Caki2 (cell line): ENCODE measurements at regions not wholly inside any gene's neighbourhood (a gene's known extent, or its start where the extent isn't known, plus 50 kb on each side); places are given as distances from the start of the nearest gene placed in this dataset.

Experiments used
- DNase-seq: peaks from one replicate; pipeline ENCODE4 v3.0.0-alpha.2; 2015; ENCODE audit warnings: low read depth
- in situ Hi-C: cut with HindIII; loops from 2 replicates; pipeline ENCODE4 v1.10.0; 2016; ENCODE audit warnings: low sequenced_read_pairs, low pct_unique_long_range_greater_than_20kb, mixed read lengths

DNA sequence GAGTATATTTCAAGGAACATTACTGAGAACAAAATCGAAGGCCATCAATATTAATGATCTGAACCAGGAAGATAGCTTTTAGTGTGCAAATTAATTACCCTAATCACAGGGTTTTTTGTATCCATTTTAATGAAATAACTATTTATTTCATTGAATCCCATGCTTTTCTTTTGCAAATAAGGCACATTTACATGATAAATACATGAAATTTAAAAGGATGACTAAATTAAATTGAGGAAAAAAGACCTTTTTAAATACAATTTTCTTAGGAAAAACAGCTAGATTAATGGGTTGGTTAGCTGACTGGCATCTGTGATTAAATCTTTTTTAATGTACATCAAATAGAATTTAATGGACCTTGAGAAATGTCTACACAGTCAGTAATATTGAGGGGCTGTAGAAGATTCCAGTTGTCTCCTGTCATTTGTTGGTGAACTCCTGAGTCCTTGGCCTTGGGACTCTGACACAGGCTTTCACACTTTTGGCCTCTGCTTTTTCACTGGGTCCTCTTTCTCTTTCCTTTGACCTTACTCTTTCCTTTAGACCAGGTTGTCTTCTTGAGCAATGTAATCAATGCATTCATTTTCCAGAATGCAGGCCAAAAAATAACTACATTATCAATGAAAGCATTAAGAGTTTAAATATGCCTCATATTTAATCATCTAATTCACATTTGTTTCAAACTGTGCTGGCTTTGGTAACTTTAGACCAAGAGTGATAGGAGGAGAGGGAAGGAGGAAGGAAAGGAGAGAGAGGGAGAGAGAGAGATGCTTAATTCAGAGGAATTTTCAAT is 511.5 kb downstream of the ZNF608 start:
- in situ Hi-C loops: no loop called here
- DNase-seq: no peak

DNA sequence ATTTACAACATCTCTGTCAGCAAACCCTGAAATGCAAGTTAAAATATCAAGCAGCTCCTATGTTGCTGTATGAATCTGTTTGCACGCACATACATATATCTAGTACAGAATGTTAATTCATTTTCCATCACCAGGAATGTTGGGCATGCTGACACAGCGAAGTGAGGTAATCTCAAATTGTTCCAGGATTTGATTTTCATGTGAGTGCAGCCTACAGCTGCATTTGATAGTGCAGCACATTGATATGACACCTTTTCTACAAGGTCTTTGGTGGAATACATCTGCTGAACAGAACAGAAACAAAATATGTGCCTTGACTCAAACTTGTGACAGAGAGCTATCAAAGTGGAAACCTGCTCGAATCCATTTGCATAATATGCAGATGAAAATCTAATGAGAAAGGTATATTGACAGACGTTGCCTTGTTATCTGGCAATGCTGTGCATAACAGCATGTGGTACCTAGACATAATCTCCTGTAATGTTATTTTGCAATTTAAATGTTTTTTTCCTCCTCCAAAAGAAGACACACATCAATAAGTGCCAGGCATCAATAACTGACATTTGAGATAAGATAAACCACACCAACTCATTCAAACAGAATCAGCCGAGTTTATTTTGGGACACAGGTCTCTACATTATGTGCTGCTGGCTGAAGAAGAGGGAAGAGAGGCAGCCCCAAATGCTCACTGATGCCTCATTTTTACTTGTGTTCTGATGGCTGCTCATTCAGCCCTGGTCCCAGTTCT is 512.2 kb downstream of the ZNF608 start:
- DNase-seq: no peak
- in situ Hi-C loops: no loop called here

DNA sequence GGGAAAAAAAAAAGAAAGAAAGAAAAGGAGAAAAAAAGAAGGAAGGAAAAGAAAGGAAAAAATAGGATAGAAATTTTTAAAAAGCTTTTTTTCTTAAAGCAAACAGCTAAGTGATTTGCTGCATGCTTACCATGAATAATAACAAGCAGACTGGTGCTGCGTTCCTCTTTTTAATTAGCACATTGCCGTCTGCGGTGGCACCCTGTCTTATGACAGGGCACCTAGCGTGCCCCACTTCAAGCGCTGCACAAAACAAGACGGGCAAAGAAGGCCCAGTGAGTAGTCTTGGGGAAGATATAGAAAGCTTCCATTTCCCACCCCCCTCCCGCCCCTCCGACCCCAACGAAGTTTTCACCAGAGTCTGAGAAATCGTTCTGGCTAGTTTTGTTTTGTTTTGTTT is 513.9 kb downstream of the ZNF608 start:
- DNase-seq: no peak
- in situ Hi-C loops: no loop called here

DNA sequence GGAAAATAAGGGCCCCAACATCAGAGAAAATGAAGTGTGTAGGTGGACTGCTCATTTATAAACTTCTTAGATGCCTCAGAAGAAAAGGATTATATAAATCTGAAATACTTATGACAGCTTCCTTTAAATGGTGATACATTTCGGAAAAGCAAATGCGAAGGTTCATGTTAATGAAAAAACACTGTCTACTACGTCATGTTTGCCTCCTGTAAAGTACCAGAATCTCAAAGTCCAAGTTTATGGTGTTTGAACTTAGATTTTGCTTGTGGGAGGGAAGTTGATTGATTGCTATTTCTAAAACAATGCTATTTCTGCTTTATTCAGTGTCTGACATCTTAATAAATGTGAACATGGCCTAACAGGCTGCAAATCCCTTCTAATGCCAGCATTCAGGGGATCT is 514.6 kb downstream of the ZNF608 start:
- DNase-seq: no peak
- in situ Hi-C loops: no loop called here

DNA sequence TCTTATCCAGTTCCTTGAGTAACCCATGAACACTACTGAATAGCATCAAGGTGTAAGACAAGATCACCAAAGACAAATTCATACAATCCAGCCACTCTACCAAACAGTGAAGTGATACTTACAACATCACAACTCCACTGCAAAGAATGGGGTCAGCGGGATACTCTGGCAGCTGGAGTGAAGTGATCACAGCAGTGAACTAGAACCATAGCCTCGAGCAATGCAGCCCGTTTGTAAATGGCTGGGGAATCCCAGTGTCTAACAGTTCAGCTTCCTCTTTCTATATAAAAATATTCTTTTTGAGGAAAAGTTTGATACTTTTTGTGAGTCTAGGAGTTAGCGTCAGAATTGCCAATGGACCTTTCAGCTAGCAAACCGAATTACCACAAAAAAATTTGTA is 515.2 kb downstream of the ZNF608 start:
- DNase-seq: no peak
- in situ Hi-C loops: no loop called here

DNA sequence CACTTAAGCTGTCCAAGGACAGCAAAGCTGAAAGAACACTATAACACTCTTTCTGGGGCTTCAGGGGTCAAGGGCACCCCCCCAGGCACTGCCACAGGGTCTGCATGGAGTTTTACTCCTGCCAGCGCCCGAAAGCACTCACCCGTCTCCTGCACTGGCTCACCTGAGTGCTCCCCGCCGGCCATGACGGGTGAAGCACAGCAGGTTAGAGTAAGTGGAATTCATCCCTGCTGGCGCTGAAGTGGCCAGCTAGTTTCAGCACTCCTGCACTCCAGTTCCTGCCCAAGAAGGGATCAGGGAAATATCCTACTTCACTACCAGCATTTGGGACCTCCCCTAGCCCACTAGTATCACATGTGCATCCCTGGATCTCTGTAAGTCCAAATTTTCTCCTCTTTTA is 516.0 kb downstream of the ZNF608 start:
- in situ Hi-C loops: no loop called here

DNA sequence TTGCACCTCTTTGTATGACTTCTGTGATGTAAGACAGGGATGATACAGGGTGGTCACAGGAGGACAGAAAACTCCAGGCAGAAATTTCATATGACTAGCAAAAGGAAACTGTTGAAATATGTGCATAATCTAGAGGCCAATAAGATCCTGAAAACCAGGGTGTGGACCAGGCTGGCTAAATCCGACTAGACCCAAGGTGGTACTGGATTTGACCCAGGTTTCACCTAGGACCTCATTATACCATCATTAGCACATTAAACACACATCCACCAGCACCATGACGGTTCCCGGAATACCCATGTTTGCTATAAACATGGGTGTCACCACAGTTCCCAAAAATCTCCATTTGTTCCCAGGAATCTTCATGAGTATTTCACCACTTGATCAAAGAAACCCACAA is 517.1 kb downstream of the ZNF608 start:
- in situ Hi-C loops: no loop called here

More for the DNA sequence above, 516.0 kb downstream of the ZNF608 start:
- DNase-seq: no peak

DNA sequence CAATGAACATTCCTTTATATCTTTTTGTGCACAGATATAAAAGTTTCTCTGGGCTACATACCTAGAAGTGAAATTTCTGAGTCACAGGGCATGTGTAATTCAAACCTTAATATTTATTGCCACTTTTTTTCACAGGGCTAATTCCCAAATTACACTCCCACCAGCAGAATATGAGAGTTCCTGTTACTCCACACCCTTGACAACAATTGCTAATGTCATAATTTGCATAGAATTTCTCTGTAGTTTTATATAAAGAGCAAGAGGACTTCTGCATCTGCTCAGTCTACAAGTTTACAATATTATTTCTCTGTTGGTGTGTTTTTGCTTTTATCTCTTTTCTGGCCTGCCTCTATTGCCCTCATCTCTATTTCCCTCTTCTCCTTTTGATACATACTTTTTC is 518.5 kb downstream of the ZNF608 start:
- no peak for DNase-seq
- in situ Hi-C loops: no loop called here

More for the DNA sequence above, 517.1 kb downstream of the ZNF608 start:
- no peak for DNase-seq

DNA sequence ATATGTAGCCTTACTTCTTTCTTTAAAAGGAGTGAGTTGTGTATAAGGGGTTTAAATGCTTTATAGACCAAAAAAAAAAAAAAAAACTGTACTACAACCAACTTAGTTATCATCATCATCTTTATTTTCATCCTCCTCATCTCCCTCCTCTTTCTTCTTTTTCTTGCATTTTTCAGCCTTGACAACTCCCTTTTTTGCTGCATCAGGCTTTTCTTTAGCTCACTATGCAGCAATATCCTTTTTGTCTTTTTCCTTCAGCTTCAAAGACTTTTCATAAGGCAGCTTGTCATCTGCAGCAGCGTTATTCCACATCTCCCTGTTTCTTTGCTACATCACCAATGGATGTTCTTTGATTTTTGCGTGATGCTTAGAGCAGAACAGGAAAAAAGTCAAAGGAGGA is 526.0 kb downstream of the ZNF608 start:
- no peak for DNase-seq
- in situ Hi-C loops: no loop called here

DNA sequence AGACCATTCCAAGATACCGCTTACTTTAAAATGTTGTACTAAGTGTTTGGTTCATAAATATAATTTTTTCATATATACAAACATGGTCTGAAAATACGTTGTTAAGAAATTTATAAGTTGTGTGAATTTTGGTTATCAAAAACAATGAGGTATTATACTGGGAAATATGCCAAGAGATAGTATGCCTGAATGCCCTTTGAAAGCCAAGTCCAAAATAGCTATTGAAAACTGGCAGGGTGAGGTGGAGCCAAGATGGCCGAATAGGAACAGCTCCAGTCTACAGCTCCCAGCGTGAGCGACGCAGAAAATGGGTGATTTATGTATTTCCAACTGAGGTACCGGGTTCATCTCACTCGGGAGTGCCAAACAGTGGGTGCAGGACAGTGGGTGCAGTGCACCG is 533.5 kb downstream of the ZNF608 start:
- DNase-seq: no peak
- in situ Hi-C loops: no loop called here

DNA sequence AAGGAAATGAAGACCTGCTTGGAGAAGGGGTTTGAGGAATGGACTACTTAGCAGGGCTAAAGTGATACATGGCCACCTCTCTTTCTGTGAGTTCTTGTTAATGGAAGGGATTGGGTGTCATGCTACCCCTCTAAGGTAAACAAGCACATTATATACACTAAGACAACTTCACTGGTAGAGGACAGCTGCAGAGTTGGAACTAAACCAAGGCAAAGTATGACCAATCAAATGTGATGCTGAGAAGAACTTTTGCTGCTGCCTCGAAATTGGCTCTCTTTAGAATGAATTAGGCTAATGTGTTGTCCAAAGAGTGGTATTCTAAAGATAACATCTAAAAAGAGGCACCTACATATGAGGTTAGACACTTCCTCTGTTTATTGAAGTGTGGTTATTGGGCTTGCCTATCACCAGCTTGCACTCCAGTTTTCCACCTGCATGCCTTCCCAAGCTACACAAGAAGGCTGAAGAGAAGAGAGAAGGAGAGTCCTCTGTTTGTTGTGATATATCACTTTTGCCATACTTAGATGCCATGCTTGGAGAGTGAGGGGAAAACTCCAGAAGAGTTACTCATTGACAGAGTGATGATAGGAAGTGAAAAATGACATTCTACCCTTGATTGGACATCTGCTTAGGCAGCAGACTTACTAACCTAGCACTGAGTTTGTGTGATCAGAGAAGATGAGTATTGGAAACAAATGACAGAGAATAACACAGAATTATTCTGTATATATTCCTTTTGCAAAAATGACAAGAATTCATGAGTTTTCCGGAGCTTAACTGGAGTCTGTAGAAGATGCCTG is 536.1 kb downstream of the ZNF608 start:
- no peak for DNase-seq
- in situ Hi-C loops: no loop called here

DNA sequence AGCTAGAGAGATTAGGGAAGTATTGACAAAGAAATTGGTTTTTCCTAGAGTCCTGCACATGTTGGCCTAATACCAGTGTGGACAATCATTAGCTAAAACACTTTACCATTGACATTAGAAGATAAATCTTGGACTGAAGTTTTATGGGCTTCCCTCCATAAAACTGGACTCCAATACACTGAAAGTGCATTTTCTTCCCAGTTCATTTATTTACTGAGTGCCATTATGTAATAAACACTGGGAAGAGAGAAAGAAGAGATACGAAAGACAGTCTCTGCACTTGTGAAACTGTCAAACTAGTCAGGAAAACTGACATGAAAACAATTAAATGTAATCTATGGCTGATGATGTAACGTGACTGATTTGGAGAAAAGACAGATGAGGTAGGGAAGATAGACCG is 539.3 kb downstream of the ZNF608 start:
- in situ Hi-C loops: no loop called here
- no peak for DNase-seq

DNA sequence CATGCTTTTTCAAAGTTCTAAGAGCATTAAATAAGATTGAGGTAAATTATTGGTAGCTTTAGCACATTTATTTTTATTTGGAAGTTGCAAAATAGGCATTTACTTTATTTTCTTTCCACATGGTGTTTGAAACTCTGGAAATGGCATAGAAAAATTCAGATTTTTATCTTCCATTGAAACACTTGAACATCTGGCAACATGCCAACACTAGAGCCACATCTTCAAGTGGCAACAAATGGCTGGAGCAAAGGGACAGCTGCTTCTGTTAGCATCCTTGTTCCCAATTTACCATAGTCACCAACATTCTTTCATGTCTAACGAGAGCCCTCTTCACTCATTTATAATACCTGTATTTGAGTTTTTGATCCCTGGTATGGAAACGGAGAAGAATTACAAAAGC is 539.9 kb downstream of the ZNF608 start:
- in situ Hi-C loops: no loop called here
- DNase-seq: no peak

DNA sequence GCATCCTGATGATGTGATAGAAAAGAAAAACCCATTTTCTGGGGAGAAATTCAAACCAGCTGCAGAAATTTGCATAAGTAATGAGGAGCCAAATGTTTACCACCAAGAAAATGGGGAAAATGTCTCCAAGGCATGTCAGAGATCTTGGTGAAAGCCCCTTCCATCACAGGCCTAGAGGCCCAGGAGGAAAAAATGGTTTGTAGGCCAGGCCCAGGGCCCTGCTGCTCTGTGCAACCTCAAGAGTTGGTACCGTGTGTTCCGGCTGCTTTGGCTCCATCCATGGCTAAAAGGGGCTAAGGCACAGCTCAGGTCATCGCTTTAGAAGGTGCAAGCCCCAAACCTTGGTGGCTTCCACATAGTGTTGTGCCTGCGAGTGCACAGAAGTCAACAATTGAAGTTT is 543.1 kb downstream of the ZNF608 start:
- peak; percentile 3 for DNase-seq
- in situ Hi-C loops: no loop called here

DNA sequence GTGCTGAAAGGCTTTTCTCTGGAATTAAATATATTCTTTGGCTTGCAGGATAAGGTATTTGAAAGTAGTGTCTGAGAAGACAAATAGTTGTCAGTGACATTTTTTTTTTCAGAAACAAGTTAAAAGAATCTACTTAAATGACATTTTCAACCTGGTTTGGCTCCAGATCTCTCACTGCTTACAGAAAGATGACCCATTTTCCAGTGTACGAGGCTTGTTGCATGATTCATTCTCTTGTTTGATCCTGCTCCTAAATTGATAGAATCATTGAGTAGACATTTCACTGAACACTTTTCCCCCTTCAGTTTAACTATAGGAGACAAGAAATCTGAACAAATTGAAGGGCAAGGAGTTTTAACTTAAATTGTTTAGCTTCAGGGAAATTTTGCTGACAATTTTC is 546.1 kb downstream of the ZNF608 start:
- in situ Hi-C loops: no loop called here
- no peak for DNase-seq

DNA sequence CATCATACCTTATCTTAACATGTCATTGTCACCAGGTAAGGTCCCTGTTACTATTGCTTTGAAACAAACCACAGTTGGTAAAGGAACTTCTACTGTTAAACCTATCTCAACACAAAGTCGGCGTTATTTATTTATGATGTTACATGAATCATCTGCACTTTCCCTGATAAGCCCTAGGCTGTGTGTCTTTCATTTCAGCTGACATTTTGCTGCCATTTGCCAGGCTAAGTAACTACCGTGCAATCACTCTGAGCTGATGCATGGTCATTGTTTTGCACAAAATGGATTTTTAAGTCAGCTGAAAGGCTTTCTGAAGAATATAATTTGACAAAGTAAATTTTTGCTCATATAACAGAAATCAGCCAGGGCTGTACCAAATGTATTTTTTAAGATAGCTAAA is 546.5 kb downstream of the ZNF608 start:
- DNase-seq: no peak
- in situ Hi-C loops: no loop called here

DNA sequence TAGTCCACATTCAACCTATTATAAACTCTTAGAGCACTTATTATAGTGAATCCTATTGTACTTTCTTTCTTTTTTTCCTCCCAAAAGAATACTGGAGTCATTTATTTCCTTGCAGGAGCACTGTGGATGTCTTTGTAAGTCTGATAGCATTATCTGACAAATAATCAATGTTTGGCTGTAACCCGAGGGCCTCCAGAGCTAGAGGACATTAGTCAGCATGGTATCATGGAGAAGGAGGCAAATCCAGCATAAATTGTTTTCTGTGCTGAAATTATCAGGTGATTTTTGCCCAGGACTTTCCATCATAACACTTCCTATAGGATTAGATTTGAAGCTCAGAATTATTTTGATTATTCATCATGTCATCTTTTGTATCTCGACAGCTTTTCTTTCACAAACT is 551.0 kb downstream of the ZNF608 start:
- in situ Hi-C loops: no loop called here
- no peak for DNase-seq

DNA sequence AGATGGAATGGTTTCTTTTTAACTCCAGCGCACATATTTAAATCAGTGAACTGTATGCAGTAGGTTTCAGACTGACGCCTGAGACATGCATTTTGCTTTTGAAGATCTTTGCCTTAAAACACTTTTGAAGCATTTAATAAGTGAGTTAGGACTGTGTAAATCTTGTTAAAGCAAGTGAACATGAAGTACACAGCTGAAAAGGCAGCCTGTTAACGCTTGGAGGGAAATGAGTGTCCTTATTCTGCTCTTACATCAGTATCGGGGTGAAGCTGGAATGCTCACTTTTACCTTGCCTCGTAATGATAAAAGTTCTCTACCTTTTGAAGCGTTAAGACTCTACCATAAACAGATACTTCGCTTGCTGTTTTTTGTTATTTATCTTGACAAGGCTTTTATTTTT is 552.2 kb downstream of the ZNF608 start:
- in situ Hi-C loops: no loop called here
- no peak for DNase-seq

DNA sequence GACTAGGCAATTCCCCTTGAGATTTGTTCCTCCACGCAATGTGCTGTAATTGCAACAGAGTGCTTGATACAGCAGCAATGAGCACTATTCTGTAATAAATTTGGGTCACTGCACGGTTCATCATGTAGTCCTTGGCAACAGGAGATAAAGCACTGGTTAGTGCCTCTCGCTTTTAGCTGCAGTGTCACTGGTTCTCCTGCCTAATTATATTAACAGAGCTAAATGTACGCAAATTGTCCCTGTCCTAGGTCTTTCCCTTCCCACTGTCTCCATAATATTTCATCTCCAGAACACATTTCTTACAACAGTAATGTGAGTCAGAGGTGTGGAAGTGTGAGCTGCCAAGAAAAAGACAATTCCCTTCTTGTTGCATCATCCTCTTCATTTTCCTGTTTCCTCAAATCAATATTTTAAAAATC is 553.1 kb downstream of the ZNF608 start:
- in situ Hi-C loops: no loop called here
- DNase-seq: no peak
